HG02623 (cell line): ENCODE measurements at regions not wholly inside any gene's neighbourhood (a gene's known extent, or its start where the extent isn't known, plus 50 kb on each side); places are given as distances from the start of the nearest gene placed in this dataset.
"Not testable (repeated sequence)": the region's sequence is repeated elsewhere in the genome, so short reads cannot be mapped to it uniquely, and the experiment has no call there.

Experiments
- ATAC-seq: cut with Tn5 transposase; IDR thresholded peaks from one replicate; pipeline ENCODE4 v1.9.1; 2021; ENCODE audit warnings: moderate library complexity; ENCODE audit not compliant: unreplicated experiment

DNA sequence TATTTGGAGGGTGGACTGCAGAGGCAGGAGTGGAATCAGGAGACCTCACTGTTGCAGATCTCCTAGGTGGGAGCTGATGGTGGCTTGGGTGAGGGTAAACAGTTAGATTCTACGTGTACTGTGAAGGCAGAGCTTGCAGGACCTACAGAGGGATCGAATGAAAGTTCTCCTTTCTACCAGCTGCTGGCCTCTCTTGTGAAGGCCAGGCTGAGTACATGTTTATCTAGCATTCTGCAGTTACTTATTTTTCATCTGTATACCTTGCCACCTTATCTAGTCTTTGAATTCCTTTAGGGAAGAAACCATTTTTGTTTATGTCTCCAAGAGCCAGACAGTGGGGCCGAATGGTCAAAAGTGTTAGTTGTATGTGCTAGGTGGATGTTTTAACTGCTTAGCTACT, 57.6 kb downstream of the PTTG1 start:
- ATAC-seq = no peak

DNA sequence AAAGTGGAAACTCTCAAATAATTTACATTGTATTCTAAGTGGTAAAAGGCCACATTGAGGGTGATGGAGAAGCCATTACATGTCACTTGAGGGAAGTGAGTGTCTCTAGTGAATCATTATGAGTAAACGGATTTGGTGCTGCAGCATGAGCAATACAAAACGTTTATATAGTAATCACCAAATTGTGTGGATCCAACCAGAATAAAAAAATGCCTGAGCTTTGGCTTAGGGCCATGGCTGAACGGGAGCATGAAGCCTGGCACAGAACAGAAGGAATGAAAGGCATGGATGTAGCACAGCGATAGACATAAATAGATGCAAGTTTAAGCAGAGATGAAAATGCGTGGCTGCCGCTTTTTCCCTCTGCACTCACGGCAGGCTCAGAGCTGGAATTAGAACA, 58.3 kb downstream of the PTTG1 start:
- no peak for ATAC-seq

DNA sequence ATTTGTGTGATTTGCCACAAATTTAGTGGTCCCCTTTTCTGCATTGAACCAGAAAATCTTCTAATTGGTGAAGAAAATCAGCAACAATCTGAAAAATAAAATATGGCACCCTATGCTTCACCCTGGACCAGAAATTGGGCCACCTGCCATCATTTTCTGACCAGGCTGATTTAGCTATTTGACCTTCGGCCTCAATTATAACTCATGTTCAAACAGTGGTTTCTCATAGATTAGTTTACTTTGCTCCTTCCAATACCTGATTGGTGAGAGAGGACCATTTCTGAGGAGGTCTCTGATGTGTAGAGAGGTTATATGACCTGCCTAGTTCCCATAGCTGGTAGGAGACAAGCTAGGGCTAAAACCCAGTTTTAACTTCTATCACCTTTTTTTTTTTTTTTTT, 59.0 kb downstream of the PTTG1 start:
- ATAC-seq = no peak

DNA sequence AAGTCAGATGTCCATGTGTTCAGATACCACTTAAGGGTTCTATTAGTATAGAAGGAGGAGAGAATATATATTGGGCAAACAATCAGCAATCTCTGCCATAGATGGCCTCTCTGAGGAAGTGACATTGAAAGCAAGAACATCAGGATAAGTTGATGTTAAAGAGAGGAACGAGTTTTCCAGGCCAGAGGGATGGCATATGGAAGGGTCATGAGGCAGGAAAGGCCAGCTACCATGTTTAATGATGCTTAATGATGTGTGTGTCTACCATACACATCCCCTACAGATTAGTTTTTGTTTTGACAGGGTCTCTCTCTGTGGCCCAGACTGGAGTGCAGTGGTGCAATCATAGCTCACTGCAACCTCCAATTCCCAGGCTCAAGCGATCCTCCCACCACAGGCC, 63.0 kb downstream of the PTTG1 start:
- ATAC-seq = no peak

DNA sequence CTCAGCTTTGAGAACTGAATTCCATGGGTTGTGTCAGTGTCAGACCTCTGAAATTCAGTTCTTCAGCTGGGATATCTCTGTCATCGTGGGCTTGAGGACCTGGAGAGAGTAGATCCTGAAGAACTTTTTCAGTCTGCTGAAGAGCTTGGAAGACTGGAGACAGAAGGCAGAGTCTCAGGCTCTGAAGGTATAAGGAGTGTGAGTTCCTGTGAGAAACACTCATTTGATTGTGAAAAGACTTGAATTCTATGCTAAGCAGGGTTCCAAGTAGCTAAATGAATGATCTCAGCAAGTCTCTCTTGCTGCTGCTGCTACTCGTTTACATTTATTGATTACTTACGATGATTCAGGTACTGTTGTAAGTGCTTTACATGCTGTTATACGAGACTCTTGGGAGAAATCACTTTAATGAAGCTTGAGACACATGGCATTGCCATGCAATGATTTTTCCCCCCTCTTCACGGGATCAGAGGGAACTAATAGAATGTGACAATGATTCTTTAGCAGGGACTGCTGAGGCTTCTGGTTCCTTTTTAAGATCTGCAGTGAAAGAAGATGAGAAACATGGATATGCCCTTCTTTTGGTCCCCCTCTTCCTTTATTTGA, 63.8 kb downstream of the PTTG1 start:
- no peak for ATAC-seq

DNA sequence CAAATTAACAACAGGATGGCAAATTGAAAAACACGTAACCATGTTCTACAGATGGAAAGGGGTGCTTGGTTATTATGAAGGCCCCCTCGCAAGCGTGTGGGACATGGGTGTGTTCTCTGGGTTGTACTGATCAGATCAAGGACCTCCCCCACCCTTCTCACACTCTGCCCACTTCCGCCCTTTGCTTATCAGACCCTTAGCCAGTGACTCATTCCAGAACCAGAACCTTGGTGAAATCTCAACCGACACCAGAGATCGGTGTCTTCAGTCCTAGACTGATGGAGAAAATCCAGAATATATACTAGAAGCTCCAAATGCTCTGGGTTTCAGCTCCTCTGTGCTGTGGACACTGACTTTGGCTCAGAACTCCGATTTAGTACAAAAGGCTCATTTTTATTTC, 64.9 kb downstream of the PTTG1 start:
- ATAC-seq = peak; percentile 33

DNA sequence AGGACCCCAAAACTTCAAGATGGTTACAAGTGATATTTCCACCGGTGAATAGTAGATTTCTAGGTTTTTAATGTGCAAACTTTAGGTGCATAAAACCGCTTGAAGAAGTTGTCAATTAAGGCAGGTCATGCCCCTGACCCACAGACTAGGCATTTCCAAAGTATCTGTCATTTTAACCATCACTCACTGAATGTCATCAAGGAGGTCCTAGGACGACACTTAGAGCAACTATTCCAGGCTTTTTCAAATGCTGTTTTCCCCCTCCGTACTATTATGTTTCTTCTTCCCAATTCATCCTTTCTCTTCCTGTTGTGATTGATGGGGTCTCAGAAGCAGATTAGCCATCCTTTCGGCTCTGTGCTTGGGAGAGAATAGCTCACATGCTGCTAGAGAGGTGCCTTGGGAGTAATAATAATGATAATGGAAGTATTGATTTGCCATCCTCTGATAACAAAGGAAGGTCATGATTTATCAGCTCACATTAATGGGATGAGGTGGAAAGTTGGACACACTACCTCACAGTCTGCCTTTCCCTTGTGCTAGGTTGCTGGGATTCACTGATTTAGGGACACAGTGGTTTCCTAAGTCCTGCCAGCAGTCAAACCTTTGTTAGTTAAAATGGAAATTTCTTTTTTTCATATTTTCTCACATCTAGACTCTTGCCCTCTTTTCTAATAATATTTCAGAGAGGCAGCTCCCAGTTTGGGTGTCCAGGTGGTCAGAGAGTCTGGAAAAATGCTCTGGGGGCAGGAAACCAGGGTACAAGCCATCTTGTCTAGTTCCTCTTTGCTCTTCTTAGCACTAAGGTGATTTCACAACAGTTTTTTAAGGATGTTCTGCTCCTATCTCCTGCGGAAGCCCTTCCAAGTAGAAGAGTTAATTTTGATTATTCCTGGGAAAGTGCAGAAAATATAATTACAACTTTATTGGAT, 67.0 kb downstream of the PTTG1 start:
- no peak for ATAC-seq

DNA sequence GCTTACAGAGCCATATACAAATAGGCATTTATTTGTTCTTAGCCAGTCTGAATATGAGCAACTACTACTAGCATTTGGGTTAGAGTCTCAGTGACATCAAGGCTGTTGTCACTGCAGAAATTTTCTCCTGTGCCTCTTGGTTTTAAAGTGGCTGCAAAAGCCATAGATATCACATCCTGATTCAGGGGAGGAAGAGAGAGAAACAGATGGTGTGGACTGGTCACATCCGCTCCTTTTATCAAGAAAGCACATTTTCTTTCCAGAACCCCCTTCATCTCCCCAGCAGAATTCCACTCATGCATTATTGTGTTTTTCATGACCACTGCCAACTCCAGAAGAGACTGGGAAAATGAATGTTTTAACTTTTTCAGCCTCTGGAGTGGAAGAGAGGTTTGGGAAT, 69.8 kb downstream of the PTTG1 start:
- ATAC-seq = no peak

DNA sequence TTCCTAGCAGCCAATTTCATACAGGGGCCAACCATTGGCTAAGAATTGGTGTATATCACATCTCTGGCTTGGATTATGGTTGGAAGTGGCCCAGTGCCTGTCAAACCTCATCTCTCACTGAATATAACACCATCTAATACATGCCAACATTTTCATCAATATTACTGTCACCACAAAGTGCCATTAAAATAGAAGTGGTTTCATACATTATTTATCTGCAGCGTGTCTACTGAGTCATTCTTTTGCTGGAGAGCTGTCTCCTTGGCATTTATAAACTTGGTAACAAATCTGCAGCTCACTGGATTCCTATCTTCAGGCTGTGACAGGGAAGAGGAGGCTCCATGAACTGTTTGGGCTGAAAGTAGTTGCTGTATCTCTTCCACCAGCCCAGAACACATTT, 70.9 kb downstream of the PTTG1 start:
- no peak for ATAC-seq

DNA sequence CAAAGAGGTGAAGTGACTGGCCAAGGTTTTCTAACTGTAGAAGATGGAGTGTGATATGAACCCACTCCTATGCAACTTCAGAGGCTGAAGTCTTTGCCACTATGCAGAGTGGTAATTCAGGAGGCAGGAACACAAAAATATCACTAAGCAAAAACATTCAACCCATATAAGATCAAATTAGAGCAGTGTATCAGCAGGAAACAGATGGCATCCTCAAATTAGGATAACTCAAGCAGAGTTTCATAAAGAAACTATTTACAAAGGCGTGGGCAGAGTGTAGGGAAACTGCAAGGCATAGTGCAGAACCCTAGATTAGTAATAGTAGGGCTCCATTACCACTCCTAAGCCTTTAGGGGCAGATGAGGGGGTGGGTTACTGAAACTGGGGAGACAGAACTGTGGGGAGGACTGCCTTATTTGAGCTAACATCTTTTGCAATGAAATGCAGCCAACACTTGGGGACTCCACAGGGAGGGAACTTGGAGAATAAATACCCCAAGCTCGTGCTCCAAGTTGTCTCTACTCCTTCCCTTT, 72.2 kb downstream of the PTTG1 start:
- peak; percentile 25 for ATAC-seq

DNA sequence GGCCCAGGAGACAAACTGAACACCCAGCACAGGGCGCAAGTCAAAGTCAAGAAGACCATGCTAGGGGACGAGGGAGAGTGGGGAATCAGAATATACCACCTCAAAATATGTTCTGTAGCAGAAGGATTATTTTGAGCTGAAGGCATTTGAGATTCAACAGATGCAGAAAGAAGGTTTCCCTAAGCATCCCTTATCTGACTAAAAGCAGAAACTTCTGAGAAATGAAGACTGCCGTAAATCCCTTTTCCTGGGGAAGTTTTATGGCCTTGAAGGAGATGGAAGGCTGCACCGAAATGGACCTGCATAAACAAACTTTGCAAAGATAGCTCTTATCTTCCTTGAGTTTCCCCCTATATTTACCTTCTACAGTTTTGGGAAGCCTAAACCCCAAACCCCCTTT, 72.8 kb downstream of the PTTG1 start:
- no peak for ATAC-seq

DNA sequence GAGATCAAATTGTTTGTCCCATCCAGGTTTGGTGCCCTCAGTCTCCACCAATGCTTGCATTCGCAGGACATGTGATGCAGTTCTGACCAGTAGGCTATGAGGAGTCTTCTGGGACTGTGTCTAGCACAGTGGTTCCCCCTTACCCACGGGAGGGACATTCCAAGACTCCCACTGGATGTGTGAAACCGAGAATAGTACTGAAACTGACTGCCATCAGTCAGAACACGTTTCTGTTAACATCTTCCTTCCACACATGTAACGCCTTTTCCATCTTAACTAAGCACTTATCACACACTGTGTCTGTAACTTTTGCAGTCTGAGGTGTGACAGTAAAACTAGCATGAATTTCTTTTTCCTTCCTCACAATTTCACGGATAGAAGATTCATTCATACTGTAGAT, 74.7 kb downstream of the PTTG1 start:
- peak; percentile 51 for ATAC-seq

DNA sequence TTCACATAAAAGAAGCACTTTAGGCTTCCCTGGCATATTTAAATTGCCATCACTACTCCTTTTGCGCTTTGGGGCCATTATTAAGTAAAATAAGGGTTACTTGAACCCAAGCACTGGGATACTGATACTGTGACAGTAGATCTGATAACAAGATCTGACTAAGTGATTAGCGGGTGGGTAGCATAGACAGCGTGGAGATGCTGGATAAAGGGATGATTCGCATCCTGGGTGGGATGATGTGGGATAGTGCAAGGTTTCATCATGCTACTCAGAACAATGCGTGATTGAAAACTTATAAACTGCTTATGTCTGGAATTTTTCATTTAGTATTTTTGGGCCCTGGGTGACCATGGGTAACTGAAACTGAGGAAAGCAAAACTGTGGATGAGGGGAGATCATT, 75.1 kb downstream of the PTTG1 start:
- no peak for ATAC-seq

DNA sequence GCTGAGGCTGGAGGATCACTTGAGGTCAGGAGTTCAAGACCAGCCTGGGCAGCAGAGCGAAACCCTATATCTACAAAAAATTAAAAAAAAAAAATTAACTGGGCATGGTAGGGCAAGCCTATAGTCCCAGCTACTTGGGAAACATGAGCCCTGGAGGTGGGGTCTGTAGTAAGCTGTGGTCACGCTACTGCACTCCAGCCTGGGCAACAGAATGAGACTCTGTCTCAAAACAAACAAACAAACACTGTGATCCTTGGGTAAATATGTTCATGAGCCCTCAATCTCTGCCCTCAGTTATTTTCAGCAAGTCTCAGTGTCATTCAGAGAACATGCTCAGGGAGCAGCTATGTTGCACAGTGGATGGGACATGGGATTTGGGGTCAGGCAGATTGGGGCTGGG, 76.2 kb downstream of the PTTG1 start:
- no peak for ATAC-seq

DNA sequence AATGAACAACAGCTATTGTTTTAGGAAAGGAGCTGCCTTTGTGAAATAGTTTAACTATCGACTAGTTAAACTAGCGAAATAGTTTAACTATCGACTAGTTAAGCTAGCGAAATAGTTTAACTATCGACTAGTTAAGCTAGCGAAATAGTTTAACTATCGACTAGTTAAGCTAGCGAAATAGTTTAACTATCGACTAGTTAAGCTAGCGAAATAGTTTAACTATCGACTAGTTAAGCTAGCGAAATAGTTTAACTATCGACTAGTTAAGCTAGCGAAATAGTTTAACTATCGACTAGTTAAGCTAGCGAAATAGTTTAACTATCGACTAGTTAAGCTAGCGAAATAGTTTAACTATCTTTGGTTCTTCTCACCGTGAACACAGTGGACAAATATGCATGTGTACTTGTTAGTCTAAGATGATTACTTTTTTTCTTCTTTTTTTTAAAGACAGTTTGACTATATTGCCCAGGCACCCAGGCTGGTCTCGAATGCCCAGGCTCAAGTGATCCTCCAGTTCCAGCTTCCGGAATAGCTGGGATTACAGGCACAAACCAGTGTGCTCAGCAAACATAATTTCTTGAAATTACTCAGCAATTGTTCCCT, 76.9 kb downstream of the PTTG1 start:
- ATAC-seq = not testable (repeated sequence)

DNA sequence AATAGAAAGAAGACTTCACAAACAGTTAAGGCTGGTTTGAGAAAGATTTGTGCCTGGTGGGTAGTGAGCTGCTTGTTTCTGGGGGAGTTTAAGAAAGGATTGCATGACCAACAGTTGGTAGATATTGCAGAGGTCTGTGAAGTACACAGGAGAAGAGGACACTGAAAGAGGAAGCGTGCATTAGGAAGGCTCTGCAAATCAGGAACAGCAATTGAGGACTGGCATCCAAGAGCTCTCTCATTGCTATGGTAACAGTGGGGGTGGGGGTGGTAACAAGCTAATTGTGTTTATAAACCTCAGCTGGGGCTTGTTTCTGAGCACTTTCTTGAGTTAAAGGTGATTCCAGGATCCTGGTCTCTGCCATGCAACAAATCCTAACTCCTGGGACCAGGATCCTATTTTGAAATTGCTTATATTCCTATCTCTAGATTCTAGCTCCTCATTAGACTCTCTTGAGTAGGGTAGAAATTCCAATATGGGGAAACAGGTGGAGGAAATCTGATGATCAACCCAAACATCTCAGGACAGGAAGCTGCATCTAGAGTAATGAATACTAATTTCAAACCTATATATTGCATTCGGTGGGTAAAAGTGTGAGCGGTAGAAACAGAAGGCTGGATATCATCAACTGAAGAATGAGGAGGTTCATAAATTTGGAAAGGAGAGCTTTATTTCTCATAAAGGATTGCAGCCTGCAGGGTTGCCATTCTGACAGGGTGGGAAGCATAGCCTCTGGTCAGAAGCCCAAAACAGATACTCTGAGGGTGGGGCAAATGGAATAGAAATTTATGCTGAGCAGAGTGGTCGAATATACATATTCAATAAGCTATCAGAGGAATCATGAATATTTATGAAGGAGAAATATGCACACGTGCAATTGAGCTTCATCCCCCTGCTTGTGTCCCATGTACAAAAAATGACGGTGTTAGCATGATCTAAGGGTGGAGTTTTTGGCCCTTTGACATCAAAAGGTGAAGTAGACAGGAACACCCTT, 79.4 kb downstream of the PTTG1 start:
- no peak for ATAC-seq

DNA sequence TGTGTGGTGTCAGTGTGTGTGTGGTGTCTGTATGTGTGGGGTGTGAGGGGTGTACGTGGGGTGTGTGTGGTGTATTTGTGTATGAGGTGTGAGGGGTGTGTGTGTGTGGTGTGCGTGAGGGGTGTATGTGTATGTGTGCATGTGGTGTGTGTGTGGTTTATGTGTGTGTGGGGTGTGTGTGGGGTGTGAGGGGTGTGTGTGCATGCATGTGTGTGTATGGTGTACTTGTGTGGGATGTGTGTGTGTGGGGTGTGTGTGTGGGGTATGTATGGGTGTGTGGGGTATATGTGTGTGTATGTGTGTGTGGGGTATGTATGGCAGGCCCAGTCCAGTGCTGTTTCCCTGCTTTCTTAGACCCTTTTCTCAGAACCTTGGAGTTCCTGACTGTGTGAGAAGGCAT, 83.3 kb downstream of the PTTG1 start:
- no peak for ATAC-seq

DNA sequence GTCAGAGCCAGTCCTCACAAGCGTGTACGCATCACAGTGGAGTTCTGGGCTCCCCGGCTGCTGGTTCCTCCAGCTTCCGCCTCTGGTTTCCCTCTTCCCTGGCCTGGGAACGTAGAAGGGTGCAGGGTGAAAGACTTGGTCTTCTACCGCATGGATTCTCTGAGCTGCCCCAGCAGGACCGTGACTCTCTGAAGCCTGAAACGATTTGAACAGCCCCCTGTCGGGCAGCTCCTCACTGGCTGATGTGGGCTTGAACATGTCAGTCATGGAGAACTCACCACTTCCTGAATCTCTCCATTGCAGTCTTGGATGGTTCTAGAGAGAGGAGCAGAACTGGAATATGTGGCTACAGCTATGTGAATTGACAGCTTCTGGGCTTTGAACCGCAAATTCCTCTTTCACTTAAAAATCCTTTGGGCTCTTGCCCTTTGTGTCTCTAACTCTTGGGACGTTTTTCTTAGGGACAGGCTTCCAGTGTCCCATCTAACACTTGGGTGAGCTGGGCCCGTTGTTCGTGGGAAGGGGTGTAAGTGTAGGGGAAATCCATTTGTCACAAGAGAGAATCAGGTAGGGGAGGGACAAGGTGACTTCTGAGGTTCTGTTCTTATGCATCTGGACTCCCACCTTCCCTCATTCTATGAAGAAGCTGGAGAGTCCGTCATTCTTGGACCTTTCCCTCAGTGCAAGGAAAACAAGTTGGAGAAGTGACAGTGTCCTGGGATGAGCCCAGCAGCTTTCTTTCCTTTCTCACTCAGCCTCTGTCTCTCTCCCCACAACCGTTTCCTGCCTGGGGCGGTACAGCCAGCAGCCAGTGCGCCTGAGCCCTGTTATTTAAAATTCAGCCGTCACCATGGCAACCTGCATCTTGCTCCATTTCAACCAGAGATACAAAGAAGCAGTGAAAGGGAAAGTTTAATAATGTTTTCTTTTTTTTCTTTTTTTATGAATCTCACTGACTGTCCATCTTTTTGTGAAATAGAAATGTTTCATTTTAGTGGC, 84.7 kb downstream of the PTTG1 start:
- ATAC-seq = peak; percentile 66

DNA sequence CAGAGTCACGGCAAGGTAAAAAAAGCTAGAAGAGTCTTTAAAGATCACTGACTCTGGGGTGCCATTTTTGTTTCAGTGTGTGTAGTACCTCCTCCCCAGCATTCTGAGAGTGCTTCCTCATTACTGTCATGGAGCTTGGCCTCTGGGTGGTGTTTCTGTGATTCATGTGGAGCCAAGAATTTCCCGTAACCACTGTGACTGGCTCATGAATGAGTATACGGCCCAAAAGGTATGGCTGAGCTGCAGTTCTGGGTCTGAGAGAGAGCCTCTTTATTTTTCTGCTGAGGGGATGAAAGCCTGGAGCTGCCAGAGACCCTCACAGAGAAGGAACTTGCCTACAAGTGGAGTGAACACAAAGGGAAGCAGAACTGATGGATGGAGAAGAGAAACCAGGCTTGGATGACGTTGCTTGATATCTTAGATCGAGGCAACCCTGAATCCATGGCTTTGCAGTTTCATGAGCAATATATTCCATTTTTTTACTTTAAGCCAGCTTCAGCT, 85.6 kb downstream of the PTTG1 start:
- no peak for ATAC-seq
